Keratinocyte (primary cell): ENCODE measurements at regions not wholly inside any gene's neighbourhood (a gene's known extent, or its start where the extent isn't known, plus 50 kb on each side); places are given as distances from the start of the nearest gene placed in this dataset.

Source experiments
- CTCF ChIP-seq, 3 experiments: IDR thresholded peaks in 1 of 3; conservative IDR thresholded peaks in 1 of 3; optimal IDR thresholded peaks in 1 of 3; 2 replicates in 2 of 3; 3 replicates in 1 of 3; pipeline versions ENCODE3 to v1.5.1; 2011; ENCODE audit warnings: low read length in 3 of 3, mild to moderate bottlenecking in 3 of 3, moderate library complexity in 2 of 3, control low read depth in 1 of 3, inconsistent platforms in 1 of 3; ENCODE audit not compliant: insufficient read depth in 2 of 3; ENCODE audit errors: extremely low read depth in 1 of 3
- EZH2 ChIP-seq: IDR thresholded peaks from one replicate; pipeline ENCODE4 v1.6.1; 2012; ENCODE audit warnings: inconsistent platforms, mild to moderate bottlenecking, low read length, moderate library complexity

- TF ChIP-seq CTCF (optimal IDR thresholded peaks at IDR 0.05 in 1 of 3, IDR thresholded peaks at IDR 0.05 in 1 of 3, conservative IDR thresholded peaks at IDR 0.05 in 1 of 3; ENCODE audit: extremely low read depth in 1 of 3, insufficient read depth in 2 of 3, low read length in 3 of 3) (no peak), EZH2 (no peak)
Observed at GRCh38 chr7:113198226-113198625, 79.9 kb upstream of the SMIM30 start.
